NCI-H146 treated with DMSO at 0.1 percent for 48 hours (cell line): ENCODE measurements at regions not wholly inside any gene's neighbourhood (a gene's known extent, or its start where the extent isn't known, plus 50 kb on each side); places are given as distances from the start of the nearest gene placed in this dataset.

Experiments used
- DNase-seq: peaks from one replicate; lab custom pipeline; 2025; ENCODE audit not compliant: unreplicated experiment; lab: John Stamatoyannopoulos, UW

DNA sequence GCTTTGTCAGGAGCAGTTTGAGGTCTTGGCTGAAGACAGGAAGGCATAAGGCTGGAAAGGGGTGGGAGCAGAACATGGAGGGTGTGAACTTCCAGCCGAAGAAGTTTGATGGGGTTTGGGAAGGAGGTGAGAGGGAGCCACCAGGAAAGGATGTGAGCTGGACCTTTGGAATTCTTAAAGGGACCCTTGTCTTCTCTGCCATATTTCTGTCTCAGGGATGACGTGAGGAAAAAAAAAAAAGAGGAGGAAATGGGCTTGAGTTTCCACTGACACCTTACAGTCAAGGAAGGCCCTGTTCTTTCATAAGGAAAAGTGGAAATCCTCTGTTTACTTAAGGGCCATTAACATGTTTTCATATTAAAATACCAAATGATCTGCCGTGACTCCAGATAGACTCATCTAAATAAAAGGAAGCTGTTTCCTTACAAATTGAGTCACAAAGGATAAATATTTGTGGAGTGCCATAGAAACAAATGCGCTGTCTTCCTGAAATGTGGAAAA lies 132.1 kb downstream of the PALM2AKAP2 start:
- no peak for DNase-seq

GRCh38 chr9:109912726-109913460 lies 132.9 kb downstream of the PALM2AKAP2 start:
- DNase-seq: no peak

GRCh38 chr9:109913461-109913810 lies 133.4 kb downstream of the PALM2AKAP2 start:
- DNase-seq: no peak

DNA sequence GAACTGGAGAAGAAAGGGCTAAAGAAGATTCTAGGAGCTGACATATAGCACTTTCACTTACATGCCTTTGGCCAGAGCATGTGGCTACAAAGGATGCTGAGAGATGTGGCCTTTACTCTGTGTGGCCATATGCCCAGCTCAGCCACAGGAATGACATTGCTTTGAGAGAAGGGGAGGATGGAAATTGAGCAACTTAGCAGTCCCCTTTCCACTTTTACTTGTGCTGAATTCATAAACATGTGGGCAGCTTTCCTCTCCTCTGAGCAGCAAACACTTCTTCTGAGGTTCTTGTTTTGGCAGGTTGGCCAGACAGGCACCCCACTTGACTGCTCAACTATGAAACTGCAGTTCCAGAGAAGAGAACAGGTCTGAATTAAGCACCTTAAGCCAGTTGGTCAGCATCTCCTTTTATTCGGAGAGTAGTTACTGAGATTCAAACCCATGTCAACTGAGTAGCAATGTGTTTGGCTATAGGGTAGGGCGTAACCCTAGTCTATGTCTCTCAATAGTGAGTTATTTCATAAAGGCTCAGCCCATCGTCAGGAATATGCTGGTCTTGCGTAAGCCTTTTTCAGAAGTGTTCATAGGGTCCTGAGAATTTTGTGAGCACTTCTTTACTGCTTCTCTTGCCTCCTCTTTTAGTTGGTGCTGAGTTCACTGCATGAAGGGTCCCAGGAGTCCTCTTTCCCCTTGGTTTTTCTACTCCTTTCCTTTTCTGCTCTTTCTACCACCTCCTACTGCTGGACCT lies 134.5 kb downstream of the PALM2AKAP2 start:
- no peak for DNase-seq

- DNase-seq: no peak
Measured at GRCh38 chr9:109916316-109916715, 136.3 kb downstream of the PALM2AKAP2 start.

- DNase-seq: peak; percentile 79
Measured at GRCh38 chr9:109918339-109919163, 138.6 kb downstream of the PALM2AKAP2 start.

DNA sequence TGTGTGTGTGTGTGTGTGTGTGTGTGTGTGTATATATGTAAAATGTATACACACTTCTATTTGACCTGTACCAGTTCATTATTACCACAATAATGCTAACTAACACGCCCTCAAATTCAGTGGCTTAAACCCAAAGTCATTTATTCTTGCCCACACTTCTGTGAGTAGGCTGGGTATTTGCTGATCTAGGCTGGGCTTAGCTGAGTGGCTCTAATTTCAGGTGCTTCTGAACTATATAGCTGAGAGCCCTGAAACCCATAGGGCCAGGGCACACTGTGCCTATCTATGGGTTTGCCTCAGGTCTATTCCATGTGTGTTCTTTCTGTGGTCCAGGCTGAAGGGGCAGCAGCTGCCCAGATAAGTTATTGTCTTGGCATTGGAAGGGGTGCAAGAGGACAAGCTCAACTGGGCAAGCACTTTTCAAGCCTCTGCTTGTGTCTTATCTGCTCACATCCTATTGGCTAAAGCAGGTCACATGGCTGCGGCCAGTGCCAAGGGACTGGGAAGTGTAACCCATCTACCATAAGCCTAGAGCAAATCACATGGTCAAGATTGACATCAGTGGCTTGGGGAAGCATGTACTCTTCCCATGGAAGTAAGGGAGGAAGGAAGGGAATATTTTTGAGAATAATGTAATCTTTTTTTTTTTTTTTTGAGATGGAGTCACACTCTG lies 139.9 kb downstream of the PALM2AKAP2 start:
- no peak for DNase-seq

DNA sequence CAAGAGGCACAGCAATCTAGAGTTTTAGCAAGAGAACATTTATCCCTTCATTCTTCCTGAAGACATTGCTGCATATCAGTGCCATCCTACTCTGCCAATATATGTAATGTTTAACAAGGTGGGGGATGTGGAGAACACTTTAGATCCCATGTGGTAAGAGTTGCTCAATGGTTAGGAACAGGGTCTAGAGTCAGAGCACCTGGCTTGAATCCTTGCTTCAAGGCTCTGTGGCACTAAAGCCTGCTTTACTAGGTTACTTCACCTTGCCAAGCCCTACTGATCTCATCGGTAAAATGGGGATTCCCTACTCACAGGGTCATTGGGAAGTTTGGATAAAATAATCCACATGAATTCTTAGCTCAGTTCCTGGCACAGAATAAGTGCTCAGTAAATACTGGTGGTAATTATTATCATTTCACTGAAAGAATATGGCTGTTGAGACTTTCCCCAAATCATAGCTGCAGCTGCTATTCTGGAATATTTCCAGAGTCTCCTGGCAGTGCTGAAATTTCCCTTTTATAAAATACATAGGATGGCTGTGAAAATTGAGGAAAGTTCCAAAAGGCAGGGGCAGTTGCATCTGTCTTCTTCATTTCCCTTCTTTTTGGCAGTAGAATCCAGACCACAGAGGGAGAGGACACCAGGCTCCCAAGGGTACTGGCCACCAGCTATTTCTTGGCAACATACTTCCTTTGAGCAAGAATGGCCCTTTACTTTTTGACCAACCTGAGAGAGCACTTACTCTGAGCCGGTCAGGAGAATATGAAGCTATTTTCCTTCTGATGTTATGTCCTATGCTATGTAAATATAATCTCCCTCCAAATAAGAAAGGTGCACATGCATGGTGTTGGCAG lies 142.8 kb downstream of the PALM2AKAP2 start:
- no peak for DNase-seq

DNA sequence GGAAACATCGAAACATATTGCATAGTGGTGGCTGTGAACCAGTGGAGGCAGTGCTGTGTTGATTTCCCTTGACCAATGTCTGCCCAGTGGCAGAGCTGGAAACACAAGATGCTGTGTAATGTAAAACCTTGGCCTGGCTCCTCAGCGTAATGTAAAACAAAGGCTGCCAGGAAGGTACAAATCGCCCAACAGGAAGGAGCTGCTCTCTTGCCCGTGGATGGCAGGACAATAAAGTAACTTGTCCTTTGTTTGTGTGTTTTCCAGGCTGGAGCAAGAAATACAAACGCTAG lies 143.4 kb downstream of the PALM2AKAP2 start:
- DNase-seq: no peak

DNA sequence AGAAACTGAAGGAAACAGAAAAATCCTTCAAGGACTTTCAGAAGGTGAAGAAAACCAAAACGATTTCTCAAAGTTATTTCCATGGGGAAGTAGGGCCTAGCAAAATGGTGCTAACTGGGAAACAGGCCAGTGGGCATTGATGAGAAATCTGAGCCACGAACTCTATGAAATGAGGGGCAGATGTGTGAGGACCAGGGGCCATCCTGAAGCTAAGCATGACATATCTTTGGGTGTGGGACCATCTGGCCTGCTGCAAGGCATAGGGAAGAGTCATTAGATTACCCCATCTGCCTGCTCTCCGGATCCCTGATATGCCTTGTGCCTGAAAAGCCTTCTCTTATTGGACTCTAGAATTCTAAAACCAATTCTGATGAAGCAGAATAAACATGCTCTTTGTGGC lies 143.8 kb downstream of the PALM2AKAP2 start:
- peak; percentile 30 for DNase-seq

DNA sequence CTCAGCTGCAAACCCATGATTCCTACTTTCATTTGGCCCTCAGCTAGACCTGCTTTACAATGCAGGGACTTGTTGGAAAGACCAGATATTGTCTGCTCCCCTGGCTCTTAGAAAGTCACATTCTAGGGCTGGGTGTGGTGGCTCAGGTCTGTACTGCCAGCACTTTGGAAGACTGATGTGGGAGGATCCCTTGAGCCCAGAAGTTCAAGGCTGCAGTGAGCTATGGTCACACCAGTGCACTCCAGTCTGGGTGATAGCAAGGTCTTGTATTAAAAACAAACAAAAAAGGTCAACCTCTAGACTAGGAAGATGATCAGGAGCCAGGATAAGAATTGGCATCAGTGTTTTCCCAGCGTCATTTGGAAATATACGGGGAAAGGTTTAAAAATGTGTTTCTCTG lies 145.8 kb downstream of the PALM2AKAP2 start:
- no peak for DNase-seq

DNA sequence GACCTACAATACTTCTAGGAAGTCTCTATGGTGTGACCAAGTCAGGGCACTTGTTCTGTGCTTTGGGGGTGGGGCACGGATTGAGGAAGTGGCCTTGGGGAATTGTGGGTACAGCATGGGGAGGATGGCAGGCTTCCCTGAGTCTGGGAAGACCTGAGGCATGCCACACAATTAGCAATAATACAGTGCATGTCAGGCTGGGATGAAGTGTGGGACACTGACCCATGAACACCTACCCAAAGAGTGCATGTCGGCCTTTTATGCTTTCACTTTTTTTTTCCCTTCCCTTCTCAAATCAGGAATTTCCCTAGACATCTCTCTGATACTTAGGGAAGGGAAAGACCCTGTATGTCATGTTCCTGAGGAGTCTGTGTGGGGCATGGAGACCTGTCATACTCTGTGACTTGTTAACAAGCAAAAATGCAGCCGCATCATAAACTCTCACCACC lies 146.4 kb downstream of the PALM2AKAP2 start:
- no peak for DNase-seq

GRCh38 chr9:109931623-109932022 lies 151.6 kb downstream of the PALM2AKAP2 start:
- DNase-seq: no peak

DNA sequence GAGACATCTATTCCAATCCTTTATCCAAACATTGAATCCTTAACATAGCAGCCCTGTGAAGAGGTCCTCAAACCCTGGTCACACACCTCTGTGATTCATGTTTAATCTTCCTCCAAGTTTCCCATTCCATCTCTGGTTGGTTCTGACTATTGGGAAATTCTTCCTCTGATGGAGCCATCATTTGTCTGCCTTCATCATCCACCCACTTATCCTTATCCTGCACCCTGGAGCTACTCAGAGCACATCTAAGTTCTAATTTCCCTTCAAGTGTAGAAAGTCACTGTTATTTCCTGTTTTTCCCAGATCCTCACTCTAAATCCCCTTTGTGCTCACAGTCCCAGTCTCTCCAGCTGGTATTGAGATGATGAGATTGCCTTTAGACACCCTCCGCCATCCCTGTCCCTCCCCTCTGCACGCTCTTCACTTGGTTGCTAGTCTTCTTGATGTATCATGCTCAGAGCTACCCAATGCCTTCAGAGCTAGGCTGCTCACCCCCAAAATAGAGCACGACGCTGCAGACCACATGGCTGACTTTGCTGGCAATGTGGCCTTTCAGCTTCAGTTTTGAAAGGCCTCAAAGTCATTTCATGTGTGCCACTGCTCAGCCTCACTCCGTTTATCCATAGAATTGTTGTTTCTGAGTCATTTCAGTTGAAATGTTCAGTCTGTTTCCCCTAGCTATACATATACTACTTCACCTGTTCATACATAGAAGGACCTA lies 154.3 kb downstream of the PALM2AKAP2 start:
- no peak for DNase-seq

- no peak for DNase-seq
Measured at GRCh38 chr9:109934857-109935215, 154.8 kb downstream of the PALM2AKAP2 start.

GRCh38 chr9:109935406-109936087 lies 155.5 kb downstream of the PALM2AKAP2 start:
- DNase-seq: no peak

DNA sequence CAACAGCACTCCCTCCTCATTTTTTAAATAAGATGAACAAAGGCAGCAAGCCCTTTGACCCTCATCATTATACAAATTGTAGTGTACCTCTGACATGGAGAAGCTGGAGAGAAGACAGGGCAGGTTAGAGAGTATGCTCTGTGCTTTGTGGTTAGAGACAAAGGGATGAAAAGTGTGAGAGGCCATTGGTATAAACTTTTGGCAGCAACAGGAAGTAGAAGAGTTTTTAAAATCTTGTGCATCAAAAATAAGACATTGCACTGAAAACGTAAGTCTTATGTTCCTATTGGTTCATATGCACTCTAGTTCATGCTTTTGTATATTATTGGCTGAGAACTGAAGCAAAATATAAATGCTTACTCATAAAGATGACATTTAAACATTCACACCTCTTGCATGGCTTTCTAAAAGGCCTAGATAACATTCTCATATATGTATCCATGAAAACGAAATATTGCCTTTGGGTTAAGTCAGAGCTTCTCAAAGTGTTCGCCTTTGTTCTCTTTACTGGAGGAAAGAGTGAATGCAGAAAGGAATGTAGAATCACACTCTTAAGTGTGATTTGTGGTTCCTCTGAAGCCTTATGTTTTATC lies 158.0 kb downstream of the PALM2AKAP2 start:
- DNase-seq: no peak

GRCh38 chr9:109939698-109940342 lies 159.8 kb downstream of the PALM2AKAP2 start:
- DNase-seq: no peak
